K562 (cell line): ENCODE measurements at regions not wholly inside any gene's neighbourhood (a gene's known extent, or its start where the extent isn't known, plus 50 kb on each side); places are given as distances from the start of the nearest gene placed in this dataset.

ENCODE experiments used
- ESRRA ChIP-seq: fragments of 450-650 bp; IDR thresholded peaks from 2 replicates; pipeline ENCODE4 v1.6.1; 2014; ENCODE audit warnings: low read depth, mild to moderate bottlenecking, moderate library complexity, borderline replicate concordance
- HMBOX1 ChIP-seq: sonication (generic); IDR thresholded peaks from 2 replicates; pipeline ENCODE4 v1.6.1; 2016
- HOXB6 ChIP-seq: fragments of 250-450 bp; sonication (Bioruptor Pico); IDR thresholded peaks from 2 replicates; pipeline ENCODE4 v1.5.1; 2022; ENCODE audit warnings: mild to moderate bottlenecking, borderline replicate concordance
- MCM7 ChIP-seq, 2 experiments: fragments of 450-650 bp; IDR thresholded peaks; 2 replicates each; pipeline ENCODE4 v1.6.1; 2016 to 2018
- NKRF ChIP-seq: fragments of 450-650 bp; IDR thresholded peaks from 2 replicates; pipeline ENCODE4 v1.6.1; 2016; ENCODE audit warnings: borderline replicate concordance
- PRMT5 ChIP-seq: sonication (generic); formaldehyde crosslinking; IDR thresholded peaks from 2 replicates; pipeline ENCODE4 v1.5.0; 2020; ENCODE audit warnings: missing genetic modification reagents
- RBM14 ChIP-seq: fragments of 200-400 bp; formaldehyde crosslinking; IDR thresholded peaks from 2 replicates; pipeline ENCODE4 v1.6.1; 2018; ENCODE audit warnings: low read depth, mild to moderate bottlenecking, low read length, moderate library complexity, borderline replicate concordance; ENCODE audit not compliant: insufficient read depth
- SRF ChIP-seq, 2 experiments: fragments of 250-450, 450-650 bp in 1 of 2; sonication (Bioruptor Pico) in 1 of 2; sonication (generic) in 1 of 2; formaldehyde crosslinking; IDR thresholded peaks; 2 replicates each; pipeline versions ENCODE4 v1.5.0 to v1.5.1; 2020 to 2022; ENCODE audit warnings: mild to moderate bottlenecking in 1 of 2, missing genetic modification reagents in 1 of 2
- TRIM28 ChIP-seq: fragments of 450-650 bp; IDR thresholded peaks from 2 replicates; pipeline ENCODE4 v1.6.1; 2017
- ZBTB33 ChIP-seq: sonication (generic); formaldehyde crosslinking; IDR thresholded peaks from 2 replicates; pipeline ENCODE4 v1.8.1; 2023; ENCODE audit warnings: mild to moderate bottlenecking, missing genetic modification reagents
- ZNF436 ChIP-seq: fragments of 250-450, 450-650 bp; sonication (Bioruptor Pico); formaldehyde crosslinking; IDR thresholded peaks from 2 replicates; pipeline ENCODE4 v1.7.0; 2020; ENCODE audit warnings: mild to moderate bottlenecking
- ZNF695 ChIP-seq: fragments of 450-650 bp; formaldehyde crosslinking; IDR thresholded peaks from 2 replicates; pipeline ENCODE4 v1.4.0; 2020; ENCODE audit warnings: mild to moderate bottlenecking, moderate library complexity
- ZNF778 ChIP-seq: fragments of 450-650 bp; formaldehyde crosslinking; IDR thresholded peaks from 2 replicates; pipeline ENCODE4 v1.4.0; 2020; ENCODE audit warnings: mild to moderate bottlenecking, moderate library complexity
- ZNF785 ChIP-seq: fragments of 250-450 bp; sonication (Bioruptor Pico); IDR thresholded peaks from 2 replicates; pipeline ENCODE4 v1.4.0; 2020; ENCODE audit warnings: mild to moderate bottlenecking
- TF ChIP-seq, protein P1 (sequence below): sonication (generic); formaldehyde crosslinking; IDR thresholded peaks from 2 replicates; pipeline ENCODE4 v1.8.0; 2023; ENCODE audit warnings: missing genetic modification reagents, mild to moderate bottlenecking, borderline replicate concordance
- TF ChIP-seq, protein P2 (sequence below): sonication (generic); formaldehyde crosslinking; IDR thresholded peaks from 2 replicates; pipeline ENCODE4 v1.9.0; 2022; ENCODE audit warnings: mild to moderate bottlenecking, missing genetic modification reagents

GRCh38 chr9:94030318-94031179 lies 53.7 kb upstream of the PTPDC1 start (continued):
- TF ChIP-seq HMBOX1 (no peak), ZNF785 (CRISPR knock-in tag) (no peak), HOXB6 (CRISPR knock-in tag) (no peak), NKRF (no peak), ZBTB33 (CRISPR knock-in tag) (no peak), ZNF436 (no peak), RBM14 (no peak), ZNF778 (CRISPR knock-in tag) (no peak), ESRRA (peak; percentile 86; the same call in 1 of the 2 replicates), SRF (CRISPR knock-in tag; IDR thresholded peaks at IDR 0.05) (no peak), ZNF695 (CRISPR knock-in tag) (no peak), MCM7 (IDR thresholded peaks at IDR 0.05) (no peak), TRIM28 (no peak), PRMT5 (no peak)
- TF ChIP-seq, protein P1, sequence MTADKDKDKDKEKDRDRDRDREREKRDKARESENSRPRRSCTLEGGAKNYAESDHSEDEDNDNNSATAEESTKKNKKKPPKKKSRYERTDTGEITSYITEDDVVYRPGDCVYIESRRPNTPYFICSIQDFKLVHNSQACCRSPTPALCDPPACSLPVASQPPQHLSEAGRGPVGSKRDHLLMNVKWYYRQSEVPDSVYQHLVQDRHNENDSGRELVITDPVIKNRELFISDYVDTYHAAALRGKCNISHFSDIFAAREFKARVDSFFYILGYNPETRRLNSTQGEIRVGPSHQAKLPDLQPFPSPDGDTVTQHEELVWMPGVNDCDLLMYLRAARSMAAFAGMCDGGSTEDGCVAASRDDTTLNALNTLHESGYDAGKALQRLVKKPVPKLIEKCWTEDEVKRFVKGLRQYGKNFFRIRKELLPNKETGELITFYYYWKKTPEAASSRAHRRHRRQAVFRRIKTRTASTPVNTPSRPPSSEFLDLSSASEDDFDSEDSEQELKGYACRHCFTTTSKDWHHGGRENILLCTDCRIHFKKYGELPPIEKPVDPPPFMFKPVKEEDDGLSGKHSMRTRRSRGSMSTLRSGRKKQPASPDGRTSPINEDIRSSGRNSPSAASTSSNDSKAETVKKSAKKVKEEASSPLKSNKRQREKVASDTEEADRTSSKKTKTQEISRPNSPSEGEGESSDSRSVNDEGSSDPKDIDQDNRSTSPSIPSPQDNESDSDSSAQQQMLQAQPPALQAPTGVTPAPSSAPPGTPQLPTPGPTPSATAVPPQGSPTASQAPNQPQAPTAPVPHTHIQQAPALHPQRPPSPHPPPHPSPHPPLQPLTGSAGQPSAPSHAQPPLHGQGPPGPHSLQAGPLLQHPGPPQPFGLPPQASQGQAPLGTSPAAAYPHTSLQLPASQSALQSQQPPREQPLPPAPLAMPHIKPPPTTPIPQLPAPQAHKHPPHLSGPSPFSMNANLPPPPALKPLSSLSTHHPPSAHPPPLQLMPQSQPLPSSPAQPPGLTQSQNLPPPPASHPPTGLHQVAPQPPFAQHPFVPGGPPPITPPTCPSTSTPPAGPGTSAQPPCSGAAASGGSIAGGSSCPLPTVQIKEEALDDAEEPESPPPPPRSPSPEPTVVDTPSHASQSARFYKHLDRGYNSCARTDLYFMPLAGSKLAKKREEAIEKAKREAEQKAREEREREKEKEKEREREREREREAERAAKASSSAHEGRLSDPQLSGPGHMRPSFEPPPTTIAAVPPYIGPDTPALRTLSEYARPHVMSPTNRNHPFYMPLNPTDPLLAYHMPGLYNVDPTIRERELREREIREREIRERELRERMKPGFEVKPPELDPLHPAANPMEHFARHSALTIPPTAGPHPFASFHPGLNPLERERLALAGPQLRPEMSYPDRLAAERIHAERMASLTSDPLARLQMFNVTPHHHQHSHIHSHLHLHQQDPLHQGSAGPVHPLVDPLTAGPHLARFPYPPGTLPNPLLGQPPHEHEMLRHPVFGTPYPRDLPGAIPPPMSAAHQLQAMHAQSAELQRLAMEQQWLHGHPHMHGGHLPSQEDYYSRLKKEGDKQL = no peak
- TF ChIP-seq, protein P2, sequence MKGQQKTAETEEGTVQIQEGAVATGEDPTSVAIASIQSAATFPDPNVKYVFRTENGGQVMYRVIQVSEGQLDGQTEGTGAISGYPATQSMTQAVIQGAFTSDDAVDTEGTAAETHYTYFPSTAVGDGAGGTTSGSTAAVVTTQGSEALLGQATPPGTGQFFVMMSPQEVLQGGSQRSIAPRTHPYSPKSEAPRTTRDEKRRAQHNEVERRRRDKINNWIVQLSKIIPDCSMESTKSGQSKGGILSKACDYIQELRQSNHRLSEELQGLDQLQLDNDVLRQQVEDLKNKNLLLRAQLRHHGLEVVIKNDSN (CRISPR knock-in tag) = peak; percentile 99
